DND-41 (cell line): ENCODE measurements at regions not wholly inside any gene's neighbourhood (a gene's known extent, or its start where the extent isn't known, plus 50 kb on each side); places are given as distances from the start of the nearest gene placed in this dataset.
A peak's percentile ranks its signal among the peaks of the same experiment; 100 is the strongest.

Experiments used
- ATAC-seq: fragments of 200-7000 bp; cut with Tn5 transposase; 3 replicates; pipeline ENCODE4 v1.9.1; 2021; ENCODE audit warnings: low read depth; ENCODE audit not compliant: insufficient read depth
- DNase-seq: peaks from one replicate; pipeline ENCODE4 v3.0.0-alpha.2; 2020
- H2AFZ ChIP-seq: 2 replicates; pipeline ENCODE4 v1.6.0; 2012; ENCODE audit warnings: low read depth, low read length
- H3K27ac ChIP-seq: 2 replicates; pipeline ENCODE4 v1.5.1; 2012; ENCODE audit warnings: low read length, inconsistent platforms
- H3K27me3 ChIP-seq: fragments of 200-600 bp; sonication (generic); 2 replicates; pipeline ENCODE4 v1.6.0; 2012; ENCODE audit warnings: low read length, mild to moderate bottlenecking, inconsistent platforms; ENCODE audit not compliant: insufficient read depth, poor library complexity
- H3K36me3 ChIP-seq: 2 replicates; pipeline ENCODE4 v1.5.1; 2012; ENCODE audit warnings: low read length, inconsistent platforms; ENCODE audit not compliant: insufficient read depth
- H3K4me1 ChIP-seq: 2 replicates; pipeline ENCODE4 v1.5.1; 2012; ENCODE audit warnings: mild to moderate bottlenecking, low read length; ENCODE audit not compliant: insufficient read depth
- H3K4me2 ChIP-seq: 2 replicates; pipeline ENCODE4 v1.6.0; 2012; ENCODE audit warnings: mild to moderate bottlenecking, moderate library complexity, low read length, inconsistent platforms; ENCODE audit not compliant: insufficient read depth
- H3K4me3 ChIP-seq, 2 experiments: fragments of 200-600 bp in 1 of 2; shearing (Covaris generic) in 1 of 2; 2 replicates each; pipeline ENCODE4 v1.5.1; 2012 to 2016; ENCODE audit warnings: inconsistent platforms in 2 of 2, low read length in 2 of 2, mild to moderate bottlenecking in 2 of 2, low read depth in 1 of 2, moderate library complexity in 1 of 2
- H3K79me2 ChIP-seq: 2 replicates; pipeline ENCODE4 v1.6.0; 2012; ENCODE audit warnings: low read length, inconsistent platforms; ENCODE audit not compliant: insufficient read depth
- H3K9ac ChIP-seq: 2 replicates; pipeline ENCODE4 v1.6.0; 2012; ENCODE audit warnings: low read depth, mild to moderate bottlenecking, inconsistent platforms, low read length, moderate library complexity
- H3K9me3 ChIP-seq: 2 replicates; pipeline ENCODE4 v1.5.1; 2012; ENCODE audit warnings: low read length, moderate library complexity, mild to moderate bottlenecking, inconsistent platforms; ENCODE audit not compliant: insufficient read depth, severe bottlenecking
- H4K20me1 ChIP-seq: 2 replicates; pipeline ENCODE4 v1.6.0; 2012; ENCODE audit warnings: low read length; ENCODE audit not compliant: insufficient read depth
- EZH2 ChIP-seq: IDR thresholded peaks from 3 replicates; pipeline ENCODE4 v1.6.1; 2012; ENCODE audit warnings: borderline replicate concordance, low read depth, mild to moderate bottlenecking, moderate library complexity, low read length, inconsistent platforms; ENCODE audit not compliant: severe bottlenecking
- TF ChIP-seq, protein P1 (sequence below): IDR thresholded peaks from 2 replicates; pipeline ENCODE4 v1.5.1; 2012; ENCODE audit warnings: borderline replicate concordance, low read length, moderate library complexity, mild to moderate bottlenecking; ENCODE audit not compliant: poor library complexity, severe bottlenecking; ENCODE audit errors: extremely low read depth

DNA sequence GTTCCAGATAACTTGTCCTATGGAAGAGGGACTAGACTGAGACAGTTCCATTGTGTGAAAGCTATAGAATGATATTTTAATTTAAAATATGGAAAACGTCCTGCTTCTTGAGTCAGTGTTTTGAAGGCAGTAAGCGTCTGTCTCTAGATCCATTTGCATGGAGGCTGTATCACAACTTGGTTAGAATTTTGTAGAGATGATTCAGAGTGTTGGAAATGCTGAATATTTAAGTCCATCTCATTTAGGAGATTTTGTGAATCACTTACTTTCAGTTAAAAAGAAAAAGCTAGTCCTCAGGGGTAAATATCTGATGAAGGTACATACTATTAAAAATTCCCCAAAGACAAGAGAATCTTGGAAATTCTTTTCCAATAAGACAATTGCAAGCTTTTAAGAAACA is 72.7 kb downstream of the FANCF start:
- DNase-seq (no peak), ATAC-seq (no peak)
- Histone ChIP-seq H3K4me2 (no peak overlapping the region), H2AFZ (no peak overlapping the region), H3K27me3 (no peaks in the 10 kb centered on the region), H3K36me3 (no peaks in the 10 kb centered on the region), H4K20me1 (no peaks in the 10 kb centered on the region), H3K79me2 (no peaks in the 10 kb centered on the region), H3K9me3 (no peaks in the 10 kb centered on the region), H3K9ac (no peak overlapping the region), H3K27ac (no peak overlapping the region), H3K4me3 (no peak overlapping the region), H3K4me1 (no peaks in the 10 kb centered on the region)
- no peak for TF ChIP-seq EZH2
- TF ChIP-seq, protein P1, sequence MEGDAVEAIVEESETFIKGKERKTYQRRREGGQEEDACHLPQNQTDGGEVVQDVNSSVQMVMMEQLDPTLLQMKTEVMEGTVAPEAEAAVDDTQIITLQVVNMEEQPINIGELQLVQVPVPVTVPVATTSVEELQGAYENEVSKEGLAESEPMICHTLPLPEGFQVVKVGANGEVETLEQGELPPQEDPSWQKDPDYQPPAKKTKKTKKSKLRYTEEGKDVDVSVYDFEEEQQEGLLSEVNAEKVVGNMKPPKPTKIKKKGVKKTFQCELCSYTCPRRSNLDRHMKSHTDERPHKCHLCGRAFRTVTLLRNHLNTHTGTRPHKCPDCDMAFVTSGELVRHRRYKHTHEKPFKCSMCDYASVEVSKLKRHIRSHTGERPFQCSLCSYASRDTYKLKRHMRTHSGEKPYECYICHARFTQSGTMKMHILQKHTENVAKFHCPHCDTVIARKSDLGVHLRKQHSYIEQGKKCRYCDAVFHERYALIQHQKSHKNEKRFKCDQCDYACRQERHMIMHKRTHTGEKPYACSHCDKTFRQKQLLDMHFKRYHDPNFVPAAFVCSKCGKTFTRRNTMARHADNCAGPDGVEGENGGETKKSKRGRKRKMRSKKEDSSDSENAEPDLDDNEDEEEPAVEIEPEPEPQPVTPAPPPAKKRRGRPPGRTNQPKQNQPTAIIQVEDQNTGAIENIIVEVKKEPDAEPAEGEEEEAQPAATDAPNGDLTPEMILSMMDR, result no peak

DNA sequence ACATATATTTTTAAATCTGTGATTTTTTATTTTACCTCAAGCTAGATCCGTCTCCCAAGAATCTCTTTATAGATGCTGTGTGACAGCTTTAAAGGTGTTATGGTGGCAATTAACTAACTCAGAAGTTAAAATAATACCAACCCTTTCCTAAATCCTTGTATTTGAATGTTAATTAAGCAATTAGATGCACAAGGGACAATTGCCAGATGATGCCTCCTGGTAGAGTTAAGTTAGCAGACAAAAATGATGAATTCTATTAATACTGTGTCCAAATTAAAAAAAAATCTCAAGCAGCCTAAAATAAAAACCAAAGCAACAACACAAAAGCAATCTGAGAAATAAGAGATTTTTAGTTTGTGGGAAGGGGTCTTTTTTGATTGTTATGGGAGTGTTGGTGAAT is 78.9 kb downstream of the FANCF start:
- no peaks in the 10 kb centered on the region for H3K79me2 ChIP-seq
- H3K9ac ChIP-seq, result no peak overlapping the region
- H3K27ac ChIP-seq, result no peak overlapping the region
- no peak for ATAC-seq
- H3K4me1 ChIP-seq, result no peaks in the 10 kb centered on the region
- H3K9me3 ChIP-seq, result no peaks in the 10 kb centered on the region
- H3K4me3 ChIP-seq, result no peak overlapping the region
- H2AFZ ChIP-seq, result no peak overlapping the region
- TF ChIP-seq, protein P1, result no peak
- no peak for TF ChIP-seq EZH2
- no peaks in the 10 kb centered on the region for H3K27me3 ChIP-seq
- no peak overlapping the region for H3K4me2 ChIP-seq
- no peaks in the 10 kb centered on the region for H3K36me3 ChIP-seq
- no peaks in the 10 kb centered on the region for H4K20me1 ChIP-seq
- DNase-seq, result no peak

DNA sequence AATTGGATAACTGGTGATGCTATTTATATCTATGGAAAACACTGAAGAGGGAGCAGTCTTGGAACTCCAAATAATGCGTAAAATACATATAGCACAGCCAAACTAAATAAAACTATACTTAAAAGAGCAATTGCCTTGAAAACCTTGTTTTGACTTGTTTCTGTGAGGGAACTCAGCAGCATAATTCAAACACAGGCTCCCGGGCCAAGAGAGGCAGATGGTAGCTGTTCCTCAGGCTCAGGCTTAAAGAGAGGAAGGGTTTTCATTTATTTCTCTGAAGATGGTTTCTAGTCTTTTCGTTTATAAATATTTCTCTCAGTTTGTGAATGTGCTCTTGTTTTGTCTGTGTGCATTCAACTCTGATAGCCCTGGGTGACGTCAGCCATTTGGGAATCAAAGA is 82.4 kb downstream of the FANCF start:
- Histone ChIP-seq H4K20me1 (no peaks in the 10 kb centered on the region), H3K9ac (no peak overlapping the region), H3K79me2 (no peaks in the 10 kb centered on the region), H3K4me3 (no peak overlapping the region), H3K36me3 (no peaks in the 10 kb centered on the region), H3K4me2 (no peak overlapping the region), H3K27me3 (no peaks in the 10 kb centered on the region), H3K9me3 (no peaks in the 10 kb centered on the region), H3K27ac (no peak overlapping the region), H2AFZ (no peak overlapping the region), H3K4me1 (no peaks in the 10 kb centered on the region)
- TF ChIP-seq, protein P1, result no peak
- TF ChIP-seq EZH2, result no peak
- DNase-seq (no peak), ATAC-seq (no peak)

DNA sequence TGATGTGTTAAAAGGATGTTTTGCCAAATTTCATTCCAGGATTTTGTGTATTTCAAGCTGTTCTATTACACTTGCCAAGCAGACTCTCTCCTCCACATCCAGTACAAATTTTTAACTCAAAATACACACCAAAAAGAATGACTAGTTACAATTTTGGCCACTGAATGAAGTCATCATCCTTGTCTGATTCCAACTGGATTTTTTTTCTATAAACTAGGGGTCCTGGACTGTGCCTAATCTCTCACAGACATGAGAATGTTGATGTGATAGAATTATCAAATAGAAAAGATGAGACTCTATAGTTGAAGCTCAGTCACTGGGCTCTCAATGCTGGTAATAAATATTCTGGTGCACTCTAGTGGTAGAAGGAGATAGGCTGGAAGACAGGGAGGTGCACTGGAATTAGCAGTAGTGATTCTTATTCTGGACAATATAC is 85.8 kb downstream of the FANCF start:
- TF ChIP-seq, protein P1, result peak; percentile 47
- no peak for TF ChIP-seq EZH2
- H3K36me3 ChIP-seq, result no peaks in the 10 kb centered on the region
- H3K27me3 ChIP-seq, result no peaks in the 10 kb centered on the region
- no peaks in the 10 kb centered on the region for H3K9me3 ChIP-seq
- H3K9ac ChIP-seq, result no peak overlapping the region
- no peaks in the 10 kb centered on the region for H3K79me2 ChIP-seq
- no peak for ATAC-seq
- no peak overlapping the region for H3K27ac ChIP-seq
- H3K4me2 ChIP-seq, result no peak overlapping the region
- DNase-seq, result no peak
- no peak overlapping the region for H2AFZ ChIP-seq
- H3K4me1 ChIP-seq, result no peaks in the 10 kb centered on the region
- H4K20me1 ChIP-seq, result no peaks in the 10 kb centered on the region
- H3K4me3 ChIP-seq, result no peak overlapping the region
